ENCODE measurements at regions not wholly inside any gene's neighbourhood (a gene's known extent, or its start where the extent isn't known, plus 50 kb on each side); places are given as distances from the start of the nearest gene placed in this dataset.

DNA sequence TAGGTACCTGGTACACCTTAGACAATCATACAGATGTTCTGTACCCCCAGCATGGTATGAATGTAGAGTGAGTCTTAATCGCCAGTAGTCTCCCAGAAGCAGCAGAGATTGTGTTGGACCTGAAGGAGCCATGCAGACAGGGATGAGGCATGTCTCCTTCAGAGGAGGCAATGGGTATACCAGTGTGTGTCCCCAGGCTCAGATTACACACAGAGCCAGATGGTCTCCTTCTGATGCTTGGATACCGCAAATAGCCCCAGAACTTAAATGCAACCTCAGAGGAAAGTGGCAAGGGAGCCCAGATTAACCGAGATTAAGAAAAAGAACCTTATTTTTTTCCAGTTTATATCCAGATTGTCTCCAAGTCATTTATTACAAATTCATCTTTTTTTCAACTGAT is 96.8 kb upstream of the C21orf91 start:
- TF ChIP-seq, protein P1, sequence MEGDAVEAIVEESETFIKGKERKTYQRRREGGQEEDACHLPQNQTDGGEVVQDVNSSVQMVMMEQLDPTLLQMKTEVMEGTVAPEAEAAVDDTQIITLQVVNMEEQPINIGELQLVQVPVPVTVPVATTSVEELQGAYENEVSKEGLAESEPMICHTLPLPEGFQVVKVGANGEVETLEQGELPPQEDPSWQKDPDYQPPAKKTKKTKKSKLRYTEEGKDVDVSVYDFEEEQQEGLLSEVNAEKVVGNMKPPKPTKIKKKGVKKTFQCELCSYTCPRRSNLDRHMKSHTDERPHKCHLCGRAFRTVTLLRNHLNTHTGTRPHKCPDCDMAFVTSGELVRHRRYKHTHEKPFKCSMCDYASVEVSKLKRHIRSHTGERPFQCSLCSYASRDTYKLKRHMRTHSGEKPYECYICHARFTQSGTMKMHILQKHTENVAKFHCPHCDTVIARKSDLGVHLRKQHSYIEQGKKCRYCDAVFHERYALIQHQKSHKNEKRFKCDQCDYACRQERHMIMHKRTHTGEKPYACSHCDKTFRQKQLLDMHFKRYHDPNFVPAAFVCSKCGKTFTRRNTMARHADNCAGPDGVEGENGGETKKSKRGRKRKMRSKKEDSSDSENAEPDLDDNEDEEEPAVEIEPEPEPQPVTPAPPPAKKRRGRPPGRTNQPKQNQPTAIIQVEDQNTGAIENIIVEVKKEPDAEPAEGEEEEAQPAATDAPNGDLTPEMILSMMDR (IDR thresholded peaks at IDR 0.05; ENCODE audit: borderline replicate concordance, insufficient read depth, low read depth, low read length) = no peak
- no peak overlapping the region for H3K4me3 ChIP-seq (ENCODE audit: low read depth, low read length)

DNA sequence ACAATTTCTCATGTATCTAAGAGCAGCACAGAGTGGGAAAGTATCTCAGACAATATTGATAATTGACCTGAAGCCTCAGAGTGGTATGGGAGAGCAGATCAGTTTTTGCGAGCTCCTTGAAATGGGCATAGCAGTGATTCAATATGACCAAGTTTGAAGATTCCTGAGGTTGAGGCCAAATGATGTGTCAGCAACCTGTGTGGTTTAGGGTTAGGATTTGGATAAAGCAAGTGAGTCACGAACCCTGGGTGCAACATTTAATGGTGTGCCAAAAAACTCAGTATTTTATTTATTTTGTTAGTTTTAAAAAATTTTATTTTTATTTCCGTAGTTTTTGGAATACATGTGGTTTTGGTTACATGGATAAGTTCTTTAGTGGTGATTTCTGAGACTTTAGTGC is 92.5 kb upstream of the C21orf91 start:
- TF ChIP-seq, protein P1 (IDR thresholded peaks at IDR 0.05; ENCODE audit: borderline replicate concordance, insufficient read depth, low read depth, low read length) = no peak

DNA sequence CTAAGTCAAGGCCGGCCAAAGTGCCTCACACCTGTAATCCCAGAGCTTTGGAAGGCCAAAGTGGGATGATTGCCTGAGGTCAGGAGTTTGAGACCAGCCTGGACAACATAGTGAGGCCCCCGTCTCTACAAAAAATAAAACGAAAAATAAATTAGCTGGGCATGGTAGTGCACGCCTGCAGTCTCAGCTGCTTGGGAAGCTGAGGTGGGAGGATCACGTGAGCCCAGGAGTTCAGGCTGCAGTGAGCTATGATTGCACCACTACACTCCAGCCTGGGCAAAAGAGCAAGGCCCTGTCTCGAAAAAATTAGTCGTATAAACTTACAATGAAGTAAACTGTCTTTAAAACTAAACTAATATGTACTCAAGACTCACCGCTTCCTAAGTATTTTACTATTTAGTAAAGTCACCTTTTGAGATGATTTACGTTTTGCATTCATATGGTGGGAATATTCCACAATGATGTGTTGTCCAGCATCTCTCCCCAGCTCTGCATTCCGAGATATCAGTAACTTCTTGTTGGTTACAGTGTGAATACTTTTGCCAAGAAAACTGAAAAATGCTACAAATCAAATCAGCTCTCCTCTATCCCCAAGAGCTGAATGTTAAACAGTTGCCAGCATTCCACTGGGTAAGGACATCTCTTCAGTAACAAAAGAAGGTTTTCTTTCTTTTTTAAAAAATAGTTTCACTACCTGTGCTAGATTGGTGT is 84.9 kb upstream of the C21orf91 start:
- TF ChIP-seq, protein P1 (IDR thresholded peaks at IDR 0.05; ENCODE audit: borderline replicate concordance, insufficient read depth, low read depth, low read length) = no peak
- no peak overlapping the region for H3K4me3 ChIP-seq (ENCODE audit: low read depth, low read length)

More for the DNA sequence above, 92.5 kb upstream of the C21orf91 start:
- no peak overlapping the region for H3K4me3 ChIP-seq (ENCODE audit: low read depth, low read length)

DNA sequence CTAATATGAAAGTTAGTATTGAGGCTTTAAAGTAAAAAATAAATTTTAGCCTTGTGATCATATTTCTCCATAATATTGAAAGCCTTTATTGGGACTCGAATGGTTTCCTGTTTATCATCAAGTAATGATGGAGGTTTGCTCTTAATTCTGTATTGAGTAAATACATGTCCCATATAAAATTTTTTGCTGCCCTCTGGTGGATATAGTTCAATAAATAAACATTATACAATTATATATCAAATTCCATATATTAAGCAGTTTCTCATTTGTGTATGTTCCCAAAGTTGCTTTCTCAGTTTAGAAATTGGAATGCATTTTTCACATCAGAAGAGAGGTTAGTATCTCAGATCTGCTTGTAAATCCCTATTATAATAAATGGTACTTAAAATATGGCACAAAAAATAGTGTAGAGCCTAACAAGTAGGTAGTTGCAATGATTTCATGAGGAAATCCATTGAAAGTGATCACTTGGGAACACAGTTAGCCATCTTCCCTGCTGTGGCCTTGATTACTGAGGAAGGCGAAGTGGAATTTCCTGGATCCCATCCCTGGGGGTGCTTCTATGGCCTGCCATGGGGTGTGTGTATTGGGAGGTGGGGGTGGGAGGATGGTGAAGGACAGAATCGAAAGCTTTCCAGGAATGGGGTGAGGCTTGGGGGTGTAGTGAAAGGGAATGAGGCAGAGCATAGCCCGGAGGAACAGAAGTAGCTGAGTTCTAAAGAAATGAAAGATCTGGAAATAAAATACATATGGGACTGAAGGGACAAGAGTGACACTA is 84.1 kb upstream of the C21orf91 start:
- H3K4me3 ChIP-seq (ENCODE audit: low read depth, low read length) = no peak overlapping the region
- TF ChIP-seq, protein P1 (IDR thresholded peaks at IDR 0.05; ENCODE audit: borderline replicate concordance, insufficient read depth, low read depth, low read length) = no peak

DNA sequence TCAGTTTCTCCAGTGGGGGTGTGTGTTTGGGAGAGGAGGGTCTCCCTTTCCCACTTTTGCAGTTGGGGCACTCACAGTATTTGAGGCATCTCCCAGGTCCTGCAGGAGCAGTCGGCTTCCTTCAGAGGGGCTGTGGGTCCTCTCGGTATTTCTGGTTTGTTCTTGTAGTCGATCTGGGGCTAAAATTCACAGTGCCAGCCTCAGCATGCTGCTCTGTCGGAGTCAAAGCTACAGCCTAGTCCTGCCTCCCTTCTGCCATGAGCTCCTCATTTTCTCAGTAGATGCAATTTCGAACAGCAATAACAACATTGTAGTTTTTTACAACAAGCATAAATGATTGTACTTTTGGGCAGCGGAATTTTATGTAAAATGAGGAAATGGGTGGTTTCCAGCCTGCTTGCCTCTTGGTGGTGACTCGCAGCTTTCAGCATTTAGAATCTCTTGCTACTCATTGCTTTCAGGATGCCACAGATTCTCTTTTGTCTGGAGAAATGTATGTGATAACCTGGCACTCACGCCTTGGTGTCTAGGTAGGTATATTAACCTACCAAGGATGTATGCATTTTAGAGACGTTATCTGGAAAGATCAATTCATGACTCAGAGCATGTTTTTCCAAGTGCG is 82.4 kb upstream of the C21orf91 start:
- TF ChIP-seq, protein P1 (IDR thresholded peaks at IDR 0.05; ENCODE audit: borderline replicate concordance, insufficient read depth, low read depth, low read length) = no peak
- H3K4me3 ChIP-seq (ENCODE audit: low read depth, low read length) = no peak overlapping the region

DNA sequence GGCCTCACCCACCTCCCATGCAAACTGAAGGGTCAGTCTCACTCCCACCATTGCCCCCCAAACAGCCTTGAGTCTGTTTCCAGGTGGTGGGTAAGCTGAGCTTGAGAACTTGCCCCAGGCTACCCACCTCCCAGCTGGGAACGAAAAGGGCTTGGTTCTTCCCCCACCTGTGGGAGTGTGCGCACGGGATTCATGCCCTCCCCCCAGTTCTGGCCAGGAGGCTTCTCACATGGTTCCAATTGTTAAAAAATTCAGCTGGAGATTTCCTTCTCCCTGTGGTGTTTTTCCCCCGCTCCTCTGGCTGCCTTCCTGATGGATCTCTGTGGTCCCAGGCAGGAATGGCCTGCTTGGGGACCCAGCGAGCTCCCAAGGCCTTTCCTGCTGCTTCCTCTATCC is 81.8 kb upstream of the C21orf91 start:
- H3K4me3 ChIP-seq (ENCODE audit: low read depth, low read length) = no peak overlapping the region
- TF ChIP-seq, protein P1 (IDR thresholded peaks at IDR 0.05; ENCODE audit: borderline replicate concordance, insufficient read depth, low read depth, low read length) = no peak

Measured in GM12875 (cell line).